Cerebellar cortex (tissue), 1 donor: ENCODE measurements at regions not wholly inside any gene's neighbourhood (a gene's known extent, or its start where the extent isn't known, plus 50 kb on each side); places are given as distances from the start of the nearest gene placed in this dataset.
"Not testable (repeated sequence)": the region's sequence is repeated elsewhere in the genome, so short reads cannot be mapped to it uniquely, and the experiment has no call there.

Source experiments
- DNase-seq: peaks from one replicate; pipeline ENCODE4 v3.0.0-alpha.2; 2015; ENCODE audit warnings: low spot score

DNA sequence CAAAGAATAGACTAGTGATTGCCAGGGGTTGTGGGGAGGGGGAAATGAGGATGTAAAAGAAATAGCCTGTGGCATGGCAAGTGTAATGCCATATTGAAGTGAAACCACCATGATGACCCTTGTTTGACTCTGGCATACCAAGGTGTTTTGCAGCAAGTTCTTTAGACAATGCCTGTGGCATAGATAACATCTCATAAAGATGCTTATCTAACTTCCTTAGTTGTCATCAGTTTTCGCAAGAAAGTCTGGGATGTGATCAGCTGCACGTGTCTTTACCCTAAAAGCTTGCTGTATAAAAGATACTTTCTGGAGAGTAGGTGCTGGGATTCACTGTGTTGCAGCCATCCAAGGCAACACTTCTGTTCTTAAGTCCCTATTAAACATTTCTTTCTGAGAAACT, 176.1 kb upstream of the MAGEB16 start:
- DNase-seq = no peak

DNA sequence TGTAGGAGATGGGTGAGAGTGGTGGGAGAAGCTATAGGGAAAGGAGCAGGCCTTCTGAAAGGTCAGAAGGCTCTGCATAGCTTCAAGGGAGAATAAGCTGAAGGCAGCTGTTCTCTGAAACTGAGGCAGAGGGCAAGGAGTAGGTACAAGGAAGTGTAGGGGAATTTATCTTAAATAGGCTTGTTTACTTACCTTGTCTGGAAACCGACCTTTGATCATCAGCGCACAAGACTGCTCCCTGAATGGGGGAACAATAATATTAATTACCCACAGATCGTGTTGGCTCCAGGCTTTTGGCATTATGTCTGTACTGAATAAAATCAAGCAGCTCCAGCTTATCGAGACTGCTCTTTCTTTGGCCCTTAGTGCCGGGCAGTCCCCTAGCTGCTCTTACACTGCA, 175.5 kb upstream of the MAGEB16 start:
- DNase-seq = no peak

DNA sequence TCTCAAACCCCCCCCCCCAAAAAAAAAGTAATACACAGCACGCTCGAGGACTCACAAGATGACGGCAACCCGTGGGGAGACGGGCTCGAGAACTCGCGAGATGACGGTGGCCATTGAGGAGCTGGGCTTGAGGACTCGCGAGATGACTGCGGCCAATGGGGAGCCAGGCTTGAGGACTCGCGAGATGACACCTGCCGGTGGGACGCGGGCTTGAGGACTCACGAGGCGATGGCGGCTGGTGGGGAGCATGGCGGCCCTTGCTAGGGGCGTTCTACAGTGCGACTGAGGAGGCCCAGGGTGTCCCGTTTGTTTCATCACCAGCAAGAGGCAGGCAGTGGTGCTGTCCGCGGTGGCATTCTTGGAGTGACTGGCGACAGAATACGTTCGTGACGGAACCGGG, 172.4 kb upstream of the MAGEB16 start:
- no peak for DNase-seq

DNA sequence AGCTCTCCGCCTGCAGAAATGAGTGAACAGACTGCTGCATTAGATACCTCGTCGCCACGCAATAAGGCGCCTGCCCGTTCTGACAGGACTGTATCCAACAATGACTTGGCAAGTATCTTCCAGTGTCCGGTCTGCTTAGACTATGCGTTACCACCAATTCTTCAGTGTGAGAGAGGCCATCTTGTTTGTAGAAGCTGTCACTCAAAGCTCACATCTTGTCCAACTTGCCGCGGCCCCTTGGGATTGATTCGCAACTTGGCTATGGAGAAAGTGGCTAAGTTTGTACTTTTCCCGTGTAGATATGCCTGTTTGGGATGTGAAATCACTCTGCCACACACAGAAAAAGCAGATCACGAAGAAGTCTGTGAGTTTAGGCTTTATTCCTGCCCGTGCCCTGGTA, 172.0 kb upstream of the MAGEB16 start:
- DNase-seq = no peak

DNA sequence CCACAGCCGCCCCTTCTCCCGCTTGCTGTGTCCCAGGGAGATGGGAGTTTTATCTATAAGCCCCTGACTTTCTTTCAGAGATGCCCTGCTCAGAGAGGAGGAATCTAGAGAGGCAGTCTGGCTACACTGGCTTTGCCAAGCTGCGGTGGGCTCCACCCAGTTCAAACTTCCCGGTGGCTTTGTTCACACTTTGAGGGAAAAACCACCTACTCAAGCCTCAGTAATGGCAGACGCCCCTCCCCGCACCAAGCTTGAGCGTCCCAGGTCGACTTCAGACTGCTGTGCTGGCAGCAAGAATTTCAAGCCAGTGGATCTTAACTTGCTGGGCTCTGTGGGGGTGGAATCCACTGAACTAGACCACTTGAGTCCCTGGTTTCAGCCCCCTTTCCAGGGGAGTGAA, 162.2 kb upstream of the MAGEB16 start:
- not testable (repeated sequence) for DNase-seq

DNA sequence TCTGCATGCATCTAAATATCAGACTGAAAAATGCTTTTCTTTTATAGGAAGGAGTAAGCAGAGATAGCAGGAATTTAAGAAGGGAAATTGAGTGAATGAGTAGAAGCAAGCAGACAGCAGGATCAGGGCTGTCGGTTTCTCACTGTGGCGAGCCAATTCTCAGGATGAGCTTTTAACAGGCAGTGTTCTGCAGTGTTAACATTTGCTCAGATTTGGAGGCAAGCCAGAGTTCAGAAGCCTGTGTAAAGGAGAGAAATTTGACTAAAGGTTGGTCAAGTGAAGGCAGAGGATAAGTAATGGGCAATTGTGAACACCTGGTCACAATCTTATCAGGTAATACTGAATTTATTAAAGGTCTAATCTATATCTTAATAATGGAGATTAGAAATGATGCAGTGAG, 133.3 kb upstream of the MAGEB16 start:
- no peak for DNase-seq

DNA sequence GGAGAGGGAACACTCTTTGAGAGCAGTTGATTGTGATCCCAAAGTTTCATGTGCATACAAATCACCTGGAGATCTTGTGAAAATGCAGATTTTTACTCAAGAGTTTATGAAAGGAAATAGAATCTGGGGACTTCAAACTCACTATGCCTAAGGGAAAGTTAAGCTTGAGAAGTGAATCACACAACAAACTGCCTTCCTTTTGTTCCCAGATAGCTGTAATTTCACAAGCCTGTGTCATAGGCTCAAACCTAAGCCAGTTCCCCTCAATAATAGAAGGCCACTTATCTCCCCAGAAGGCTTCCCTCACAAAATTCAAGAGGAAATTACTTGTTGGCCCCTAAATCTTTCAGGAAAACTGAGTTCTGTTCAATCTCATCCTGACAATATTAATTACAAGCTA, 132.8 kb upstream of the MAGEB16 start:
- DNase-seq = no peak

DNA sequence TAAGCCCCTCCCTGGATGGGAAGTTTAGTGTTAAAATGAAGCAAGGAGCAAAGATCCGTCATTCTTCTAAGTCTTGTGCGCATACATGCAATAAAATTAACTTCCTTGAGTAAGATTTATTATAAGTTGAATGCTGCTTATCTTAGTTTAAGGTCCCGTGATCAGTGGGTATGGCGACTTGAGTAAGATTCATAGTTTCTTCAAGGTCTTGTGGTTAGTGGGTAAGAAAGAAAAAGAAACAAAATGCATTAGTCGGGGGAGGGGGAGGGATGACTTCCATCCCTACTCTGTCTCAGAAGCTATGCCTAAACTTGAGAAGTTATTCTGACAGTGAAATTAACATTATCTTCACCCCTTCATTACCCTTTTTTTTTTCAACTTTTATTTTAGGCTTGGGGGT, 127.3 kb upstream of the MAGEB16 start:
- DNase-seq = no peak

DNA sequence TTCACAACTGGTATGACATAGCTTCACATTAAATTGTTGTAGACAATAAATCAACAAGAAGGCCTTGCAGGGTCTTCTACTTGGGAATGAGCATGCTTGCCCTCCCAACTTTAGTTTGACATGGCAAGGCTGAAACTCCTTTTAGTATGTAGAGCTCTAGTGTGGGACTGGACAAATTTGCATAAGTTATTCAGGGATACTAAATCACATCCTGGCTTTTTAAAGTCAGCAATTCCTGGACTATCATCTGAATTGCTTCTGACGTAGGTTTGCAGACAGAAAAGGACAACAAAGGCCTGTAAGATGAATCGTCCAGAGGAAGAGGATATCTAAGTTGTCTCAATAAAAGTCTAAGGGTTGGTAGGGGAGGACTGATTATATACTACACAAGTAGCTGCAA, 123.0 kb upstream of the MAGEB16 start:
- DNase-seq = no peak

DNA sequence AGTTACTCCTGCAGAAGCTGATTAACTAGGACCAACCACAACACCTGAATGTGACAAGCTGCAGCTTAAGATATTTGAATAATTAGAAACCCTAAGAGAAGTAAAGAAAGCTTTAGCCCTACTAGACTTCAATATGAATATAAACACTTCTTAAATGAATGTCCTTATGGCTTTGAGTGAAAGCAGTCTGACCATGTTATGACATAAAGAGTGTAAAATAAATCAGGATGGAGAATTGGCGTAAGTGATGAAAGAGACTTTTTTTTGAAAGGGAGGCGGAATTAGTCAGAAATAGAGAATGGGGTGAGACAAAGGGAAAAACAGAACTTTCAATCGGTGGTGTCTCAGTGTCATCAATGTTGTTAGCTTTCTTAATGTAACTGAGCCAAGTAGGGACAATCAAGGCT, 117.2 kb upstream of the MAGEB16 start:
- DNase-seq = no peak

DNA sequence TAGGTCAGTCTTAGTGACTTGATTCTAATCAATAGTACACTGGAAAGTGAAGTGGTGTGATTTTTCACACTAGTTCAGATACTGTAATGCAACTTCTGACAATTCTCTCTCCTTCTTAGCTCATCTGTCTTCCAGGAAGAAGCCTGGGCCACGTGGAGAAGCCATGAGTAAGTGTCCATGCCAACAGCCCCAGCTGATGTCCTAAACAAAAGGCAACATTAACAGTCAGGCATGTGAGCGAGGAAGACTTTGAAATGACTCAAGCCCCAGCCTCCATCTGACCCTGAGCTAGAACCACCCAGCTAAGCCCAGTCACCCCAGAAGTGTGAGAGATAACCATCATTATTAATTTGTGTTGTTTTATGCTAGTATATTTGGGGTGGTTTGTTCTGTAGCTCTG, 115.7 kb upstream of the MAGEB16 start:
- DNase-seq = no peak

DNA sequence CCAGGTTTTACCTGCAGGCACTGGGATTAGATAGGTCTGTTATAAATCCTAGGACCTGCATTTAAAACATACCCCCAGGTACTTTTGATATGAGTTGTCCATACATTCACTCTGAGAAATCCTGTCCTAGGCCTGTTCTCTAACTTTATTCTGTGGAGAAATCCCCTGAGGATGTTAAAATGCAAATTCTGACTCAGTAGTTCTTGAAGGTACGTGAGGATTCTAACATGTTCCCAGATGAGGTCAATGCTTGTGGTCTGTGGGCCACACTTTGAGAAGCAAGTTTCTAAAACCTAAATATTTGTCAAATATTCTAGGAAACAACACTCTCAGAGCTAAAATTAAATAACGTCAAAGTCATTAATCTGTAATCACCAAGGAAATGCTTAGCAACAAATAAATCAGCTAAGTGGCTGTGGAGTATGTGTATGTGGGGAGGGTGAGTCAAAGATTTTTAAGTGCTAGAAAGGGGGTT, 101.3 kb upstream of the MAGEB16 start:
- DNase-seq = no peak

DNA sequence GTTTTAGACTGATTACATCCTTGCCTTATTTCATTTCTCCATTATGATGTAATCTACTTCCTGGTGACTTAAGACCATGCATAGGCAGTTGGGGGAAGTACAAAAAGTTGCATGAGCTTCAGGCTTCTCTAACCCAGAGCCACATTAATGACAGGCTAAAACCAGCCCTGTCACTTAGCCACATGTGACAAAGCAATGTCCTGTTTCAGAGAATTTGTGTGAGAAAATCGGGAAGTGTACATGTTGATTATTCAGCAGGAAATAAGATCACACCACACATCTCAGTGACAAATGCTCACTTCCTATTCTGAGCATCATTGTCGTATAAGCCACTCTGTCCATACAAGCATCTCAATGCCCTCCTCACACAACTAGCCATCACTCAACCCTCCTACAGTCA, 98.5 kb upstream of the MAGEB16 start:
- no peak for DNase-seq

DNA sequence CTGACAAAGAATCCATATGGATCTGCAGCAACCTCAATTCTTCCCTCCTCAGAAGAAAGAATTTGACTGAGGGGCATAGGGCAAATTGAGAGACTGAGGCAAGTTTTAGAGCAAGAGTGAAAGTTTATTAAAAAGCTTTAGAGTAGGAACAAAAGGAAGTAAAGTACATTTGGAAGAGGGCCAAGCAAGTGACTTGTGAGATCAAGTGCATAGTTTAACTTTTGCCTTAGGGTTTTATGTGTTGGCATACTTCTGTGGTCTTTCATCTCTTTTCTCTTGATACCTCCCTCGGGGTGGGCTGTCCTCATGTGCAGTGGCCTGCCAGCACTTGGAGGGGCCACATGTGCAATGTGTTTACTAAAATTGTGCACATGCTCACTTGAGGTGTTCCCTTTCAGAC, 98.0 kb upstream of the MAGEB16 start:
- no peak for DNase-seq

DNA sequence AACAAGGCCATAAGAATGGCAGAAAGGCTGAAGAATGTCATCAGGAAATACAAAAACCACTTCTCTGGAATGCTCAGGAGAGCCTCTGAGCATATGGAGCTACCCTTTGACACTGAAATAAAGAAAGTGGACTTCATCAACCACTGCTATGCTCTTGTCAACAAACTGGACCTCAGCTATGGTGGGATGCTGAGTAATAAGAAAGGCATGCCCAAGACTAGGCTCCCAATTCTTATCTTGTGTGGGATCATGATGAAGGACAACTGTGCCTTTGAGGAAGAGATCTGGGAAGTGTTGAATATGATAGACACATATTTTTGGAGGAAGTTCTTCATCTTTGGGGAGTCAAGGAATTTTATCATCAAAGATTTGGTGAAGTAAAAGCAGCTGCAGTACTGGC, 86.9 kb upstream of the MAGEB16 start:
- DNase-seq = no peak

DNA sequence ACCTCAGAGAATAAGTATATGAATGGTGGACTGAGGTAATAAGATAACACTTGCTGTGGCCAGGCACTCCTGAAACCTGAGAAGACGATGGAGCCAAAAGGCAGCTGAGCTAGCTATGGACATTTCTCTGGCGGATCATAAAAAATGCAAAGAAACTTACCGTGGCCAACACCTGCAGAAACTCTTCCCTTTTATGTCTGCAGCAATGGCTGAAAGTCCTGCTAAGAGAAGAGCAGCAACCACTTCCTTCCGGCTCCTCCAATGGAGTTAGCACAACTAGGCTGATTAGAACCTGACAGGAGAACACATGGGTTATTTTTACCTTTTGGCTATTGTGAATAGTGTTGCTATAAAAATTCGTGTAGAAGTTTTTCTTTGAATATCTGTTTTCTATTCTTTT, 76.0 kb upstream of the MAGEB16 start:
- no peak for DNase-seq

DNA sequence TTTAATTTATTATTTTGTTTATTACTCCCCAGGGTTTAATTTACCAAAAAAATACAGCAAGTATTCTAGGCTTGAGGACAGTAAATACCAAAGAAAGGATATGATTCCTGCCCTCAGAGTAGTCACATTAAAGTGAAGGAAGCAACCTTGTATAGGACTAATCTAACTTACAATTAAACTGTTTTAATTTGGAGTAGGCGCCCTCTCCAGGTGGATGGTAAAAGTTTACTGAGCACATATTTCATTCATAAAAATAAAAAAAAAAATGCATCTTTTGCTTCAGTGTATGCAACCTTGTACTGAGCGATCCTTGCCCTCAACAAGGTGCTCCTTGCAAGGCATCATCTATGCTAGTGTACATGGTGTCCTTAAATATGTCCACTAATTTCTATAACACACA, 72.0 kb upstream of the MAGEB16 start:
- DNase-seq = no peak

DNA sequence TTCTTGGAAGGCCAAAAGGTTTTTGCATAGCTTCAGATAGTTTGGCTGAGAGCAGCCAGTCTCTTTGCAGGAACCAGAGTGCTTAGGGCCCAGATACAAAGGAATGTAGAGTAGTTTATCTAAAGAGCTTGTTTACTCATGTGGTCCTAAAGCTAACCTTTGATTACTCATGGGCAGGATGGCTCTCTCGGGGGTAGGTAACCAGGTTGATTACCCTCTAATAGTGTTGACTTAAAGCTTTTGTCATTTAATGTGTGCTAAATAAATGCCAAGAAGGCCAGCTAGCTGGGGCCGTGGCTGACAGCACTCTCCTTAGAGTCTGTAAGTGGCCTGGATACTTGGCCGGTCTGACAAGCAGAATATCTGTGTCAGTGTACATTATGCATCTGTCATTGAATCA, 69.7 kb upstream of the MAGEB16 start:
- no peak for DNase-seq

DNA sequence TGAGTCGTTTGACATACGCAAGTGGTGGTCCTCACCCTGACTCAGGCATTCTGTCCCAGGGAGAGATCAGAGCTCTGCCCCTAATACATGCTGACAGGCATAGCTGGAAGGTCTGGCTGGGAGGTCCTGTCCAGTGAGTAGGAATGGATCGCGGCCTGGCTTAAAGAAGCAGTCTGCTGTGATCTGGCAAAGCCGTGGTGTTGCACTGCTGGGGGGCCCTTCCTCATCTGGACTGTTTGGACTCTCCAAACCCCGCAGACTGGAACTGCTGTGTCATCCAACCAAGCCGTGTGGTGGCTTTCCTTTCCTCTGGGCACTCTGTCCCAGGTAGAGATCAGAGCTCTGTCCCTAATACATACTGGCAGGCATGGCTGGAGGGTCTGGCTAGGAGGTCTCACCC, 64.3 kb upstream of the MAGEB16 start:
- no peak for DNase-seq

DNA sequence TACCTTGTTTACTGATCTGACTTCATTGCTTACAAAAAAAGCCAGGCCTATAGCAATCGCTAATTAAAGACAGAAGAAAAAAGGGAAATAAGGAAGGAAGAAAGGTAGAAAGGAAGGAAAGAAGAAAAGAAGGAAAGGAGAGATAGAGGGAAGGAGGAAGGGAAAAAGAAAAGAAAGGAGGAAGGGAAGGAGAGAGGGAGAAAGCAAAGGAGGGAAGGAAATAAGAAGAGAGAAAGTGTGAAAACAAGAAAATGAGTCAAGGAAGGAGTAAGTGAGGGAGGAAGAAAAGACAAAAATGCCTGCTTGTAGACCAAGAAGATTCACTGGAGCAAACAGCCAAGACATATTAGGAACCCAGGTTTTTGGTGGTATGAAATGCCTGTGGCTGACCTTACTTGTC, 57.0 kb upstream of the MAGEB16 start:
- no peak for DNase-seq

DNA sequence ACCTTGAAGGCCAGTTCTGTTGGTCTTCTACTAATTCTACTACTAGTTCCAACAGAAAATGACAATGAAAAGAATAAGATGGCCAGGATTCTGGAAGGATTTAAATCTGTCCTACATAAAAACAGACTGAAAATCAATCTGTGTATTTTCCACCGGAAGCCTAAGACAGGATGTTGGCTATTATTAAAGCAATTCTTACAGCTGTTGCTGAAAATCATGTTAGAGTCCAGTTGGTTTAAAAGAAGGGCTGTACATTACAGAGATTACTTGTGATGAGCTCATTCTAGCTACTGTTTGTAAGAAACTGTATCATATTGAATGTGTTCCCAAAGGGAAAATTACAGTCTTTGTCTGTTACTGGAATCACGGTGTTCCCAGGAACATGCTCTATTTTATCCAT, 54.8 kb upstream of the MAGEB16 start:
- no peak for DNase-seq
